Thymus (tissue), 11 donors: ENCODE measurements at regions not wholly inside any gene's neighbourhood (a gene's known extent, or its start where the extent isn't known, plus 50 kb on each side); places are given as distances from the start of the nearest gene placed in this dataset.
"Not testable (repeated sequence)": the region's sequence is repeated elsewhere in the genome, so short reads cannot be mapped to it uniquely, and the experiment has no call there.

Experiments used
- DNase-seq, 9 donors: peaks; one replicate each; pipeline ENCODE4 v3.0.0-alpha.2; 2013; ENCODE audit warnings: low spot score in 9 of 9, low read depth in 6 of 9, missing footprints in 1 of 9
- H3K27ac ChIP-seq, 2 donors: one replicate each; pipeline ENCODE4 v1.5.1; 2013; ENCODE audit warnings: control low read depth in 1 of 2, low read depth in 1 of 2, low read length in 1 of 2, mild to moderate bottlenecking in 1 of 2, moderate library complexity in 1 of 2
- H3K27me3 ChIP-seq, 2 donors: one replicate each; pipeline ENCODE4 v1.5.1; 2013; ENCODE audit warnings: low read length in 1 of 2; ENCODE audit not compliant: control insufficient read depth in 2 of 2, insufficient read depth in 1 of 2
- H3K36me3 ChIP-seq, 2 donors: one replicate each; pipeline ENCODE4 v1.5.1; 2013; ENCODE audit warnings: low read length in 1 of 2, mild to moderate bottlenecking in 1 of 2, moderate library complexity in 1 of 2; ENCODE audit not compliant: control insufficient read depth in 2 of 2, insufficient read depth in 2 of 2
- H3K4me1 ChIP-seq, 2 donors: one replicate each; pipeline ENCODE4 v1.5.1; 2013; ENCODE audit warnings: low read length in 2 of 2; ENCODE audit not compliant: control insufficient read depth in 2 of 2, insufficient read depth in 2 of 2
- H3K4me3 ChIP-seq, 2 donors: one replicate each; pipeline ENCODE4 v1.5.1; 2013; ENCODE audit warnings: low read length in 2 of 2, control low read depth in 1 of 2, mild to moderate bottlenecking in 1 of 2
- H3K9me3 ChIP-seq, 2 donors: one replicate each; pipeline ENCODE4 v1.5.1; 2013; ENCODE audit warnings: low read length in 1 of 2, mild to moderate bottlenecking in 1 of 2; ENCODE audit not compliant: control insufficient read depth in 2 of 2, insufficient read depth in 1 of 2
- WGBS: extraction: QIAGEN DNeasy Blood & Tissue Kit; methylation state at CpG from one replicate; pipeline ENCODE4 v1.1.7; 2013; 5-methylcytosine and 5-hydroxymethylcytosine counted together
- donor health status: healthy.

- H3K27ac ChIP-seq = no peak overlapping the region
- no peaks in the 10 kb centered on the region for H3K36me3 ChIP-seq
- WGBS = 97% methylated on average over 10 of the region's 10 CpGs
- H3K4me1 ChIP-seq = no peaks in the 10 kb centered on the region
- no peak for DNase-seq
- no peaks in the 10 kb centered on the region for H3K9me3 ChIP-seq
- no peaks in the 10 kb centered on the region for H3K27me3 ChIP-seq
- H3K4me3 ChIP-seq = no peak overlapping the region
Observed at GRCh38 chr5:107012371-107012770, 658.4 kb downstream of the EFNA5 start.

GRCh38 chr5:107011605-107012004 is 659.1 kb downstream of the EFNA5 start:
- Histone ChIP-seq H3K27me3 (no peaks in the 10 kb centered on the region), H3K9me3 (no peaks in the 10 kb centered on the region), H3K4me1 (no peaks in the 10 kb centered on the region), H3K27ac (no peak overlapping the region), H3K4me3 (no peak overlapping the region), H3K36me3 (no peaks in the 10 kb centered on the region)
- WGBS = 96% methylated on average over 7 of the region's 7 CpGs
- no peak for DNase-seq

GRCh38 chr5:107010060-107010459 is 660.7 kb downstream of the EFNA5 start:
- Histone ChIP-seq H3K9me3 (no peaks in the 10 kb centered on the region), H3K4me1 (no peaks in the 10 kb centered on the region), H3K27ac (no peak overlapping the region), H3K27me3 (no peaks in the 10 kb centered on the region), H3K36me3 (no peaks in the 10 kb centered on the region), H3K4me3 (no peak overlapping the region)
- WGBS = 98% methylated on average over 6 of the region's 6 CpGs
- DNase-seq = no peak

GRCh38 chr5:107005653-107006052 is 665.1 kb downstream of the EFNA5 start:
- no peaks in the 10 kb centered on the region for H3K4me1 ChIP-seq
- H3K9me3 ChIP-seq = no peaks in the 10 kb centered on the region
- no peak overlapping the region for H3K27ac ChIP-seq
- no peaks in the 10 kb centered on the region for H3K36me3 ChIP-seq
- WGBS = 0% methylated on average over 1 of the region's 1 CpG
- no peaks in the 10 kb centered on the region for H3K27me3 ChIP-seq
- H3K4me3 ChIP-seq = no peak overlapping the region
- DNase-seq = no peak

- WGBS = 95% methylated on average over 4 of the region's 4 CpGs
- no peak overlapping the region for H3K4me3 ChIP-seq
- no peak for DNase-seq
- H3K27me3 ChIP-seq = no peaks in the 10 kb centered on the region
- H3K9me3 ChIP-seq = peaks cover 0 to under 1% of the 10 kb centered on the region in 2 donors
- H3K27ac ChIP-seq = no peak overlapping the region
- no peaks in the 10 kb centered on the region for H3K4me1 ChIP-seq
- no peaks in the 10 kb centered on the region for H3K36me3 ChIP-seq
Observed at GRCh38 chr5:107005161-107005560, 665.6 kb downstream of the EFNA5 start.

GRCh38 chr5:107002115-107002514 is 668.6 kb downstream of the EFNA5 start:
- peaks cover 0 to 9% of the 10 kb centered on the region in 2 donors for H3K9me3 ChIP-seq
- no peak overlapping the region for H3K4me3 ChIP-seq
- no peak overlapping the region for H3K27ac ChIP-seq
- H3K27me3 ChIP-seq = no peaks in the 10 kb centered on the region
- H3K36me3 ChIP-seq = no peaks in the 10 kb centered on the region
- no peaks in the 10 kb centered on the region for H3K4me1 ChIP-seq
- no peak for DNase-seq

- H3K4me1 ChIP-seq, DNase-seq, H3K27ac ChIP-seq, H3K4me3 ChIP-seq, H3K27me3 ChIP-seq, H3K36me3 ChIP-seq, H3K9me3 ChIP-seq: not testable (repeated sequence)
- WGBS = 97% methylated on average over 6 of the region's 6 CpGs
Observed at GRCh38 chr5:106999506-106999905, 671.2 kb downstream of the EFNA5 start.

GRCh38 chr5:106986006-106986405 is 684.7 kb downstream of the EFNA5 start:
- H3K27me3 ChIP-seq = no peaks in the 10 kb centered on the region
- no peak for DNase-seq
- H3K36me3 ChIP-seq = no peaks in the 10 kb centered on the region
- no peak overlapping the region for H3K4me3 ChIP-seq
- no peaks in the 10 kb centered on the region for H3K4me1 ChIP-seq
- no peak overlapping the region for H3K27ac ChIP-seq
- WGBS = 46% methylated on average over 2 of the region's 2 CpGs
- no peaks in the 10 kb centered on the region for H3K9me3 ChIP-seq

- Histone ChIP-seq H3K27me3 (no peaks in the 10 kb centered on the region), H3K9me3 (no peaks in the 10 kb centered on the region), H3K4me1 (no peaks in the 10 kb centered on the region), H3K36me3 (no peaks in the 10 kb centered on the region), H3K4me3 (no peak overlapping the region), H3K27ac (no peak overlapping the region)
- WGBS = 77% methylated on average over 6 of the region's 6 CpGs
- DNase-seq = no peak
Observed at GRCh38 chr5:106985174-106985573, 685.6 kb downstream of the EFNA5 start.

- H3K9me3 ChIP-seq, H3K4me1 ChIP-seq, DNase-seq, H3K36me3 ChIP-seq, H3K4me3 ChIP-seq, H3K27ac ChIP-seq, H3K27me3 ChIP-seq: not testable (repeated sequence)
- 93% methylated on average over 11 of the region's 11 CpGs for WGBS
Observed at GRCh38 chr5:106979178-106979577, 691.6 kb downstream of the EFNA5 start.
